ENCODE measurements at regions not wholly inside any gene's neighbourhood (a gene's known extent, or its start where the extent isn't known, plus 50 kb on each side); places are given as distances from the start of the nearest gene placed in this dataset.
A peak's percentile ranks its signal among the peaks of the same experiment; 100 is the strongest.

DNA sequence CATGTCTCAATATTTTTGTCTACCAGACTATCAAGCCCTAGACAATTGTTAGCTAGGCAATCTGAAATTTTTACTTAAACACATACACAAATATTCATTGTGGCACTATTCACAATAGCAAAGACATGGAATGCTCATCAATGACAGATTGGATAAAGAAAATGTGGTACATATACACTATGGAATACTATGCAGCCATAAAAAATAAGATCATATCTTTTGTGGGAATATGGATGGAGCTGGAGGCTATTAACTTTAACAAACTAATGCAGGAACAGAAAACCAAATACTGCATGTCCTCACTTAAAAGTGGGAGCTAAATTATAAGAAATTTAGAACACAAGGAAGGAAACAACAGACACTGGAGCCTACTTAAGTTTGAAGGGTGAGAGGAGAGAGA is 288.6 kb upstream of the MIR17HG start:
- no peak for DNase-seq (ENCODE audit: insufficient read length, low spot score)
- FAIRE-seq, result no peak
- TF ChIP-seq, protein P1, sequence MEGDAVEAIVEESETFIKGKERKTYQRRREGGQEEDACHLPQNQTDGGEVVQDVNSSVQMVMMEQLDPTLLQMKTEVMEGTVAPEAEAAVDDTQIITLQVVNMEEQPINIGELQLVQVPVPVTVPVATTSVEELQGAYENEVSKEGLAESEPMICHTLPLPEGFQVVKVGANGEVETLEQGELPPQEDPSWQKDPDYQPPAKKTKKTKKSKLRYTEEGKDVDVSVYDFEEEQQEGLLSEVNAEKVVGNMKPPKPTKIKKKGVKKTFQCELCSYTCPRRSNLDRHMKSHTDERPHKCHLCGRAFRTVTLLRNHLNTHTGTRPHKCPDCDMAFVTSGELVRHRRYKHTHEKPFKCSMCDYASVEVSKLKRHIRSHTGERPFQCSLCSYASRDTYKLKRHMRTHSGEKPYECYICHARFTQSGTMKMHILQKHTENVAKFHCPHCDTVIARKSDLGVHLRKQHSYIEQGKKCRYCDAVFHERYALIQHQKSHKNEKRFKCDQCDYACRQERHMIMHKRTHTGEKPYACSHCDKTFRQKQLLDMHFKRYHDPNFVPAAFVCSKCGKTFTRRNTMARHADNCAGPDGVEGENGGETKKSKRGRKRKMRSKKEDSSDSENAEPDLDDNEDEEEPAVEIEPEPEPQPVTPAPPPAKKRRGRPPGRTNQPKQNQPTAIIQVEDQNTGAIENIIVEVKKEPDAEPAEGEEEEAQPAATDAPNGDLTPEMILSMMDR (IDR thresholded peaks at IDR 0.05; ENCODE audit: insufficient read depth, missing control alignments), result no peak

DNA sequence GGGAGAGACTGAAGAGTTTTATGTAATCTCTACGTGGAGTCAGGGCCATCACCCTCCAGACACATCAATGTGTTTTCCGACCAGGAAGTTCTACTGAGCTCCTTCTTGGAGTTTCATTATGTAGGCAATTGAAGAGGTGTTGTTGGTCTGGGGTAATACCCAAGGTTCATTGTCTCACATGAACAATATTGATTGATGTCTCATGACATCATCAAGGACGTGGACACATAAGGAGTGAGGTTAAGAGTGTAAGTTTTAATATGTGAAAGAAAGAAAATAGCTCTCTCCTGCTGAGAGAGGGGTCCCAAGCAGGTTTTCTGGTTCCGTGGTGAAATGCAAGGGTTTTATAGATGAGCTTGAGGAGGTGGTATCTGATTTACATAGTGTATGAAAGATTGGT is 280.7 kb upstream of the MIR17HG start:
- TF ChIP-seq, protein P1 (IDR thresholded peaks at IDR 0.05; ENCODE audit: insufficient read depth, missing control alignments), result no peak
- DNase-seq (ENCODE audit: insufficient read length, low spot score), result no peak
- no peak for FAIRE-seq

DNA sequence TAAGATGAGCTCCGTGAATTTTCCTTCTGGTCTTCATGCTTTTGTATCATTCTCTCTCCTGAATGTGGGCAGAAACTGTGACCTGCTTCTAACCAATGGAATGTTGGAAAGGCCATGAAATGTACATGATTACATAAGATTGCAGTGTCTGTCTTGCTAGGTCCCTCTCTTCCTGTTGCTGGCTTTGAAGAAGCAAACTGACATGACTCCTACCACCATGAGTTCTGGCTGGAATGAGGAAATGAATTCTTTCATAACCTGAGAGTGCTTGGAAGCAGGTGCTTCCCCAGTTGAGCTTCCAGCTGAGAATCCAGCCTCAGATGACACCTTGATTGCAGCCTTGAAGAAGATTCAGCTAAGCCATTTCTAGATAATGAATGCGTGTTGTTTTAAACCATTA is 275.0 kb upstream of the MIR17HG start:
- TF ChIP-seq, protein P1 (IDR thresholded peaks at IDR 0.05; ENCODE audit: insufficient read depth, missing control alignments), result no peak
- DNase-seq (ENCODE audit: insufficient read length, low spot score) (no peak), FAIRE-seq (peak; percentile 11)

DNA sequence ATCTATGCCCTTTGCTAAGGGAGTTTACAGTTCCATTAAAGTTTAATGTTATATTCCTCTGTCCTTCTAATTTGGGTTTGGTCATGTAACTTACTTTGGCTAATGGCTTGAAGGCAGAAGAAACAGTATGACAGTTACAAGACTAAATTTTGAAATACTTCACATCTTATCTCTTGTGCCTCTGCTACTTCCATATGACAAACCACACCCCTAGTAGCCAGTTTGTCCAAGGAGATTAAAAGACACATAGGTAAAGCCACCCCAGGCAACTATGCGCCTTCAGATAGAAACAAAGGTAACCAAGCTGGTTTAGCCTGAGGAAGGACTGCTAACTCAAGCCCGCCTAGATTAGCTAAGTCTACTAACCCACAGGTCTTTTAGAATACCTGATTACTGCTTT is 273.4 kb upstream of the MIR17HG start:
- FAIRE-seq (no peak), DNase-seq (ENCODE audit: insufficient read length, low spot score) (no peak)
- TF ChIP-seq, protein P1 (IDR thresholded peaks at IDR 0.05; ENCODE audit: insufficient read depth, missing control alignments), result no peak

- TF ChIP-seq, protein P1 (IDR thresholded peaks at IDR 0.05; ENCODE audit: insufficient read depth, missing control alignments), result no peak
Measured at GRCh38 chr13:91076830-91077229, 270.7 kb upstream of the MIR17HG start.

GRCh38 chr13:91078093-91078679 is 269.3 kb upstream of the MIR17HG start:
- TF ChIP-seq, protein P1 (IDR thresholded peaks at IDR 0.05; ENCODE audit: insufficient read depth, missing control alignments), result peak; percentile 42
- DNase-seq (ENCODE audit: insufficient read length, low spot score) (no peak), FAIRE-seq (peak; percentile 87)

More at GRCh38 chr13:91076830-91077229, 270.7 kb upstream of the MIR17HG start:
- DNase-seq (ENCODE audit: insufficient read length, low spot score), result no peak
- FAIRE-seq, result no peak

GRCh38 chr13:91079176-91079575 is 268.3 kb upstream of the MIR17HG start:
- TF ChIP-seq, protein P1 (IDR thresholded peaks at IDR 0.05; ENCODE audit: insufficient read depth, missing control alignments), result no peak
- FAIRE-seq, result peak; percentile 56
- no peak for DNase-seq (ENCODE audit: insufficient read length, low spot score)
